HEK293 (cell line): ENCODE measurements at regions not wholly inside any gene's neighbourhood (a gene's known extent, or its start where the extent isn't known, plus 50 kb on each side); places are given as distances from the start of the nearest gene placed in this dataset.

Experiments used
- CTCF ChIA-PET: fragments of 350-600 bp; formaldehyde crosslinking; extraction: SDS; loops from one replicate; lab custom pipeline; 2021; ENCODE audit warnings: antibody characterized with exemption; lab: Yijun Ruan, JAX
- POLR2A ChIA-PET: fragments of 300-600 bp; formaldehyde crosslinking; extraction: SDS; loops from one replicate; lab custom pipeline; 2020; ENCODE audit warnings: antibody characterized with exemption, inconsistent platforms; lab: Yijun Ruan, JAX
- H3K27ac ChIP-seq: fragments of 200-500 bp; sonication (Bioruptor generic); 2 replicates; pipeline ENCODE4 v1.5.1; 2014; ENCODE audit warnings: low read depth, low read length, control low read depth, inconsistent platforms; ENCODE audit errors: extremely low read depth
- H3K36me3 ChIP-seq, 2 experiments: fragments of 200-500 bp in 1 of 2; sonication (Bioruptor generic) in 1 of 2; 1 replicate in 1 of 2; 2 replicates in 1 of 2; pipeline ENCODE4 v1.5.1; 2014 to 2017; ENCODE audit warnings: inconsistent platforms in 2 of 2, low read length in 2 of 2; ENCODE audit not compliant: control insufficient read depth in 2 of 2, insufficient read depth in 1 of 2
- H3K4me1 ChIP-seq: fragments of 200-500 bp; sonication (Bioruptor generic); 2 replicates; pipeline ENCODE4 v1.5.1; 2014; ENCODE audit warnings: mild to moderate bottlenecking, low read length, inconsistent platforms; ENCODE audit not compliant: control insufficient read depth, insufficient read depth
- H3K4me3 ChIP-seq: 2 replicates; pipeline ENCODE4 v1.5.1; 2011; ENCODE audit warnings: low read depth, mild to moderate bottlenecking, control low read depth, low read length, moderate library complexity
- H3K9me3 ChIP-seq: fragments of 200-500 bp; sonication (Bioruptor generic); 2 replicates; pipeline ENCODE4 v1.5.1; 2014; ENCODE audit warnings: low read depth, low read length, inconsistent platforms; ENCODE audit not compliant: control insufficient read depth, insufficient read depth
- BCL6B ChIP-seq: fragments of 450-650 bp; formaldehyde crosslinking; IDR thresholded peaks from 2 replicates; pipeline ENCODE4 v1.5.1; 2017; ENCODE audit warnings: missing biosample characterization, missing genetic modification characterization
- ELK4 ChIP-seq: IDR thresholded peaks from 2 replicates; pipeline ENCODE4 v1.6.1; 2011; ENCODE audit warnings: mild to moderate bottlenecking, low read depth, low read length, borderline replicate concordance
- PRDM1 ChIP-seq: fragments of 450-650 bp; formaldehyde crosslinking; IDR thresholded peaks from 2 replicates; pipeline ENCODE4; 2016; ENCODE audit warnings: missing biosample characterization, missing genetic modification characterization
- REPIN1 ChIP-seq: fragments of 450-650 bp; formaldehyde crosslinking; IDR thresholded peaks from 2 replicates; pipeline ENCODE4 v1.5.1; 2017; ENCODE audit warnings: missing biosample characterization, missing genetic modification characterization, low read depth
- SP7 ChIP-seq: fragments of 450-650 bp; formaldehyde crosslinking; IDR thresholded peaks from 2 replicates; pipeline ENCODE4 v1.5.1; 2016; ENCODE audit warnings: missing biosample characterization, missing genetic modification characterization
- TCF7L2 ChIP-seq: IDR thresholded peaks from 2 replicates; pipeline ENCODE4 v1.6.1; 2011; ENCODE audit warnings: low read depth, mild to moderate bottlenecking, inconsistent platforms, low read length, moderate library complexity, borderline replicate concordance
- ZBTB7A ChIP-seq: fragments of 450-650 bp; formaldehyde crosslinking; IDR thresholded peaks from 2 replicates; pipeline ENCODE4 v1.5.1; 2016; ENCODE audit warnings: low read depth, missing biosample characterization, missing genetic modification characterization
- ZNF140 ChIP-seq: fragments of 450-650 bp; formaldehyde crosslinking; IDR thresholded peaks from 2 replicates; pipeline ENCODE4 v1.5.1; 2016; ENCODE audit warnings: missing biosample characterization, missing genetic modification characterization
- ZNF155 ChIP-seq: fragments of 450-650 bp; formaldehyde crosslinking; IDR thresholded peaks from 2 replicates; pipeline ENCODE4 v1.5.1; 2016; ENCODE audit warnings: missing biosample characterization, missing genetic modification characterization
- ZNF169 ChIP-seq: fragments of 450-650 bp; formaldehyde crosslinking; IDR thresholded peaks from 2 replicates; pipeline ENCODE4 v1.5.1; 2016; ENCODE audit warnings: missing biosample characterization, missing genetic modification characterization
- ZNF184 ChIP-seq: fragments of 450-650 bp; IDR thresholded peaks from 2 replicates; pipeline ENCODE4 v1.5.1; 2018; ENCODE audit warnings: missing biosample characterization, mild to moderate bottlenecking, missing genetic modification characterization
- ZNF2 ChIP-seq: fragments of 450-650 bp; formaldehyde crosslinking; IDR thresholded peaks from 2 replicates; pipeline ENCODE4 v1.5.1; 2016; ENCODE audit warnings: missing biosample characterization, missing genetic modification characterization
- ZNF266 ChIP-seq: fragments of 450-650 bp; formaldehyde crosslinking; IDR thresholded peaks from 2 replicates; pipeline ENCODE4 v1.5.1; 2016; ENCODE audit warnings: missing biosample characterization, missing genetic modification characterization, low read depth
- ZNF274 ChIP-seq, 2 experiments: fragments of 200-500 bp in 1 of 2; fragments of 450-650 bp in 1 of 2; sonication (Bioruptor generic) in 1 of 2; formaldehyde crosslinking in 1 of 2; IDR thresholded peaks; 2 replicates each; pipeline versions ENCODE4 v1.5.1 to v1.6.1; 2014 to 2016; ENCODE audit warnings: borderline replicate concordance in 1 of 2, inconsistent platforms in 1 of 2, low read length in 1 of 2, missing biosample characterization in 1 of 2, missing genetic modification characterization in 1 of 2
- ZNF311 ChIP-seq: fragments of 450-650 bp; formaldehyde crosslinking; IDR thresholded peaks from 2 replicates; pipeline ENCODE4 v1.5.1; 2017; ENCODE audit warnings: missing biosample characterization, missing genetic modification characterization, borderline replicate concordance
- ZNF488 ChIP-seq: fragments of 450-650 bp; formaldehyde crosslinking; IDR thresholded peaks from 2 replicates; pipeline ENCODE4 v1.5.1; 2016; ENCODE audit warnings: missing biosample characterization, missing genetic modification characterization
- ZNF571 ChIP-seq: fragments of 450-650 bp; formaldehyde crosslinking; IDR thresholded peaks from 2 replicates; pipeline ENCODE4 v1.5.0; 2017; ENCODE audit warnings: missing biosample characterization, missing genetic modification characterization
- ZNF580 ChIP-seq: fragments of 450-650 bp; formaldehyde crosslinking; IDR thresholded peaks from 2 replicates; pipeline ENCODE4 v1.5.1; 2016; ENCODE audit warnings: missing biosample characterization, missing genetic modification characterization
- ZNF600 ChIP-seq: fragments of 450-650 bp; formaldehyde crosslinking; IDR thresholded peaks from 2 replicates; pipeline ENCODE4 v1.5.1; 2016; ENCODE audit warnings: missing biosample characterization, missing genetic modification characterization
- ZNF654 ChIP-seq: fragments of 450-650 bp; formaldehyde crosslinking; IDR thresholded peaks from 2 replicates; pipeline ENCODE4 v1.5.1; 2016; ENCODE audit warnings: low read depth, missing biosample characterization, missing genetic modification characterization
- ZNF658 ChIP-seq: fragments of 450-650 bp; formaldehyde crosslinking; IDR thresholded peaks from 2 replicates; pipeline ENCODE4; 2016; ENCODE audit warnings: missing biosample characterization, missing genetic modification characterization
- ZNF670 ChIP-seq: fragments of 450-650 bp; formaldehyde crosslinking; IDR thresholded peaks from 2 replicates; pipeline ENCODE4 v1.5.1; 2016; ENCODE audit warnings: missing biosample characterization, missing genetic modification characterization, low read depth
- ZNF747 ChIP-seq: fragments of 450-650 bp; formaldehyde crosslinking; IDR thresholded peaks from 2 replicates; pipeline ENCODE4 v1.5.1; 2016; ENCODE audit warnings: missing biosample characterization, missing genetic modification characterization
- TF ChIP-seq, protein P1 (sequence below): fragments of 450-650 bp; formaldehyde crosslinking; IDR thresholded peaks from 2 replicates; pipeline ENCODE4 v1.5.1; 2016; ENCODE audit warnings: missing biosample characterization, missing genetic modification characterization
- TF ChIP-seq, protein P2 (sequence below): fragments of 450-650 bp; formaldehyde crosslinking; IDR thresholded peaks from 2 replicates; pipeline ENCODE4 v1.5.1; 2016; ENCODE audit warnings: missing biosample characterization, missing genetic modification characterization
- TF ChIP-seq, protein P3 (sequence below): fragments of 450-650 bp; formaldehyde crosslinking; optimal IDR thresholded peaks from 2 replicates; pipeline ENCODE3; 2016; ENCODE audit warnings: missing biosample characterization, mild to moderate bottlenecking, missing genetic modification characterization

DNA sequence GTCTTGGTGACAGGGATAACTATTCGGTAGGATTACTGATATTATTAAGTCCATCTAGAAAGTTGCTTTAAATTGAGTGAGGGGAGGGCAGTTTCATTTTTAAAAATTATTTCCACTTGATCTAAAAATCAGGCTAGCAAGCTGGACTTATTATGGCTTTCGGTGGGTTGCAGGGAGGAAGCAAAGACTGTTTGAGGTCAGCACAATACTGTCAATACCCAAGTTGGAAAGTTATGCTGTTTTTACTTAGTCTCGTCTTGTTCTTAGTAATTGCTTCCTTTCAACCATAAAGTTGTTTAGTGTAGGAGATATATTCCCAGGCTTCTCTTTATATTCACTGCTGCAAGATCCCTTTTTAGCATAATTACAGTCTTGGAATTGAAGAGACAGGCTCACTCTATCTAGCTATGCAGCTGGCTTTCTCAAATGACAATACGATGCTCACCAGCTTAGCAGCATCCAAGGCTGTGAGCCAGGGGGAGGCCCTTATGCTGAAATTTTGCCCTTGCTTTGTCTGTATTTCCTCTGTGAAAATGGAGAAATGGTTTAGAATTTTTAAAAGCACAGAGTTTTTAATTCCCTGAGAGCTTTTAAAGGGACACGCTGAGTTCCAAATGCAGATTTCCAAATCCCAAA is 68.2 kb upstream of the APC start (continued):
- TF ChIP-seq TCF7L2 = no peak
- no peak for TF ChIP-seq ZNF184 (tag by site-specific recombination)
- TF ChIP-seq ELK4 = no peak
- TF ChIP-seq ZNF155 = no peak
- no peak for TF ChIP-seq ZNF488 (tag by site-specific recombination)
- no peak for TF ChIP-seq ZNF658 (tag by site-specific recombination)
- TF ChIP-seq SP7 = no peak
- no peak for TF ChIP-seq BCL6B (tag by site-specific recombination)
- no peak for TF ChIP-seq ZNF311 (tag by site-specific recombination)

DNA sequence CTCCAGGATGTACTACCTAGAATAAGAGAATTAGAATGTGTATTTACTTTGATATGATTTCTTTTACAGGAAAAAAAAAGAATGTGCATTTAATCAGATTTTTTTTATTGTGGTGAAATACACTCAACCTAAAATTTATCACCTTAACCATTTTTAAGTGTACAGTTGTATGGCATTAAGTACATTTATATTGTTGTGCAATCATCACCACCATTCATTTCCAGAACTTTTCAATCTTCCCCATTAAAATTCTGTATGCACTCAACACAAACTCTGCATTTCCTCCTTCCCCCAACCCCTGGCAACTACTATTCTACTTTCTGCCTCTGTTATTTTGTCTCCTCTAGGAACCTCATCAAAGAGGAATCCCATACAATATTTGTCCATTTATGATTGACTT is 66.0 kb upstream of the APC start:
- H3K36me3 ChIP-seq = no peaks in the 10 kb centered on the region
- H3K4me3 ChIP-seq = no peak overlapping the region
- ChIA-PET CTCF (no interaction called here), POLR2A (no interaction called here)
- TF ChIP-seq ZNF311 (tag by site-specific recombination) = no peak
- TF ChIP-seq ZNF2 (tag by site-specific recombination) = no peak
- no peak for TF ChIP-seq ZNF654 (tag by site-specific recombination)
- TF ChIP-seq ZBTB7A = no peak
- no peak for TF ChIP-seq PRDM1 (tag by site-specific recombination)
- TF ChIP-seq ZNF600 = no peak
- TF ChIP-seq ZNF571 = no peak
- TF ChIP-seq ZNF747 (tag by site-specific recombination) = no peak
- no peak overlapping the region for H3K27ac ChIP-seq
- no peaks in the 10 kb centered on the region for H3K4me1 ChIP-seq
- no peaks in the 10 kb centered on the region for H3K9me3 ChIP-seq

DNA sequence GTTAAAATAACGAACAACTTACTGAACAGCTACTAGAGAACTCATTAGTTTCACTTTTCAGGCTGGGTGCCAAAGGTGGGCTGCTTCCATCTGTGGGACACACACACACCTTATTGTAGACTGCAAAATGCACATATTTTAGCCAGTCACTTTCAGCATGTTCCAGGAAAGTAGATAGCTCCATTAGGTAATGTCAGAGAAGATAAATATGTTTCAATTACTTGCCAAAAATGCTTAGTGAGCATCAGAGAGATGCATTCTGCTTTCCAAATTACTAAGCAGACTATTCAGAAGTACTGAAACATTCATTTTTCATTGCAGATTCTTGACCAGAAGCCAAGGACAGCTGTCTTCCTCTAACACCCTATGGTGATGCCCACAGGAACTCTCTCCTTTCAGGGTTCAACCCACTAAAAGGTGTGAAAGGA is 56.2 kb upstream of the APC start:
- Histone ChIP-seq H3K9me3 (no peaks in the 10 kb centered on the region), H3K27ac (no peak overlapping the region), H3K4me3 (no peak overlapping the region), H3K4me1 (no peaks in the 10 kb centered on the region), H3K36me3 (no peaks in the 10 kb centered on the region)
- ChIA-PET CTCF (interaction anchor here (1.4 to 1.5 kb wide), 2 partner anchors 10 to 75 kb away, joined by 4 to 5 read pairs; no protein-coding TSS in a partner anchor), POLR2A (no interaction called here)
- no peak for TF ChIP-seq ZNF580 (tag by site-specific recombination)
- no peak for TF ChIP-seq ZNF670
- no peak for TF ChIP-seq ZNF266 (tag by site-specific recombination)
- TF ChIP-seq ZNF140 (tag by site-specific recombination) = no peak
- no peak for TF ChIP-seq ZNF169 (tag by site-specific recombination)
- TF ChIP-seq, protein P1, sequence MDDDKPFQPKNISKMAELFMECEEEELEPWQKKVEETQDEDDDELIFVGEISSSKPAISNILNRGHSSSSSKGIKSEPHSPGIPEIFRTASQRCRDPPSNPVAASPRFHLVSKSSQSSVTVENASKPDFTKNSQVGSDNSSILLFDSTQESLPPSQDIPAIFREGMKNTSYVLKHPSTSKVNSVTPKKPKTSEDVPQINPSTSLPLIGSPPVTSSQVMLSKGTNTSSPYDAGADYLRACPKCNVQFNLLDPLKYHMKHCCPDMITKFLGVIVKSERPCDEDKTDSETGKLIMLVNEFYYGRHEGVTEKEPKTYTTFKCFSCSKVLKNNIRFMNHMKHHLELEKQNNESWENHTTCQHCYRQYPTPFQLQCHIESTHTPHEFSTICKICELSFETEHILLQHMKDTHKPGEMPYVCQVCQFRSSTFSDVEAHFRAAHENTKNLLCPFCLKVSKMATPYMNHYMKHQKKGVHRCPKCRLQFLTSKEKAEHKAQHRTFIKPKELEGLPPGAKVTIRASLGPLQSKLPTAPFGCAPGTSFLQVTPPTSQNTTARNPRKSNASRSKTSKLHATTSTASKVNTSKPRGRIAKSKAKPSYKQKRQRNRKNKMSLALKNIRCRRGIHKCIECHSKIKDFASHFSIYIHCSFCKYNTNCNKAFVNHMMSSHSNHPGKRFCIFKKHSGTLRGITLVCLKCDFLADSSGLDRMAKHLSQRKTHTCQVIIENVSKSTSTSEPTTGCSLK (tag by site-specific recombination) = no peak
- TF ChIP-seq, protein P2, sequence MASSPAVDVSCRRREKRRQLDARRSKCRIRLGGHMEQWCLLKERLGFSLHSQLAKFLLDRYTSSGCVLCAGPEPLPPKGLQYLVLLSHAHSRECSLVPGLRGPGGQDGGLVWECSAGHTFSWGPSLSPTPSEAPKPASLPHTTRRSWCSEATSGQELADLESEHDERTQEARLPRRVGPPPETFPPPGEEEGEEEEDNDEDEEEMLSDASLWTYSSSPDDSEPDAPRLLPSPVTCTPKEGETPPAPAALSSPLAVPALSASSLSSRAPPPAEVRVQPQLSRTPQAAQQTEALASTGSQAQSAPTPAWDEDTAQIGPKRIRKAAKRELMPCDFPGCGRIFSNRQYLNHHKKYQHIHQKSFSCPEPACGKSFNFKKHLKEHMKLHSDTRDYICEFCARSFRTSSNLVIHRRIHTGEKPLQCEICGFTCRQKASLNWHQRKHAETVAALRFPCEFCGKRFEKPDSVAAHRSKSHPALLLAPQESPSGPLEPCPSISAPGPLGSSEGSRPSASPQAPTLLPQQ (tag by site-specific recombination) = no peak
- no peak for TF ChIP-seq ZNF274 (IDR thresholded peaks at IDR 0.05; ENCODE audit: low read length)
- no peak for TF ChIP-seq ZNF274 (tag by site-specific recombination; IDR thresholded peaks at IDR 0.05; ENCODE audit: borderline replicate concordance)
- no peak for TF ChIP-seq REPIN1 (tag by site-specific recombination)
- TF ChIP-seq, protein P3, sequence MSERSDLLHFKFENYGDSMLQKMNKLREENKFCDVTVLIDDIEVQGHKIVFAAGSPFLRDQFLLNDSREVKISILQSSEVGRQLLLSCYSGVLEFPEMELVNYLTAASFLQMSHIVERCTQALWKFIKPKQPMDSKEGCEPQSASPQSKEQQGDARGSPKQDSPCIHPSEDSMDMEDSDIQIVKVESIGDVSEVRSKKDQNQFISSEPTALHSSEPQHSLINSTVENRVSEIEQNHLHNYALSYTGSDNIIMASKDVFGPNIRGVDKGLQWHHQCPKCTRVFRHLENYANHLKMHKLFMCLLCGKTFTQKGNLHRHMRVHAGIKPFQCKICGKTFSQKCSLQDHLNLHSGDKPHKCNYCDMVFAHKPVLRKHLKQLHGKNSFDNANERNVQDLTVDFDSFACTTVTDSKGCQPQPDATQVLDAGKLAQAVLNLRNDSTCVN (tag by site-specific recombination) = no peak
